ENCODE measurements at regions not wholly inside any gene's neighbourhood (a gene's known extent, or its start where the extent isn't known, plus 50 kb on each side); places are given as distances from the start of the nearest gene placed in this dataset.

DNA sequence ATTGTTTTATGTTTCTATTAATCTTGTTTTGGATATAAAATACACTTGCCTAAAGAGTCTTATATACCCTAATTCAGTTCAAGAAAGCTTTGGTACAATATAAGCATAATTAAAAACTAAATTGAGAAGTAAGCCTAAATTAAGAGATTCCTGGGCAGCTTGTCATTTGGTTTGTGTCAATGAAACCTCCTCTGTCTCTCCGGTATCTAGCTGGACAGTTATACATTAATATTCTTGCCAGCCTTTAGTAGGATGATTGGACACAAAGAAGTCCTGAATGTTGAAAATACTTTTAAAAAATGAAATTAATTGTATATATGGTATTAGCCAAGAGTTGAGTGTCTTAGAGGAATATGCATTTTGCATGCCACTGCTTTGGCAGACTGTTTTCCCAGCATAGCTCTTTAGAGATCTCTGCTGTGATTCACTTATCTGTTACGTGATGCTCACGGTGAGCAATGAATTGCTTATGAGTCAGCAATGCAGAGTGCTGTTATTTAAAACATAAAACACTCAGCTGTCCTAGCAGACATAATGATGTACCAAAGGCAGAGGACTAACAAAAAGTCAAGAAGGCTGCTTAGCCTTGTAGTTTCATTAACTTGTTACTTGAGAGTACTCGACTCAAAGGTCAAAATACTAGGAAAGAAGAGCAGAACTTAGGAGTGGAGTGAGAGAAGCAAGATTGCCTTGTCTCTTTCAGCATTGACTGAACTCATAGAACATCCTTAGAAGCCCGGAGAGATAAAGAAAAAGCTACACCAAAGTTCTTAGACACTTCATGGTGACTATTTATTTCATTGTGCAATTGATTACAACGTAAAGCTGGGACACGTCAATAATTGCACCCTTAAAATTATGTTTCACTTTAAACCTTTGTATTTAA is 1296.1 kb upstream of the PCDH7 start:
- DNase-seq, result no peak

DNA sequence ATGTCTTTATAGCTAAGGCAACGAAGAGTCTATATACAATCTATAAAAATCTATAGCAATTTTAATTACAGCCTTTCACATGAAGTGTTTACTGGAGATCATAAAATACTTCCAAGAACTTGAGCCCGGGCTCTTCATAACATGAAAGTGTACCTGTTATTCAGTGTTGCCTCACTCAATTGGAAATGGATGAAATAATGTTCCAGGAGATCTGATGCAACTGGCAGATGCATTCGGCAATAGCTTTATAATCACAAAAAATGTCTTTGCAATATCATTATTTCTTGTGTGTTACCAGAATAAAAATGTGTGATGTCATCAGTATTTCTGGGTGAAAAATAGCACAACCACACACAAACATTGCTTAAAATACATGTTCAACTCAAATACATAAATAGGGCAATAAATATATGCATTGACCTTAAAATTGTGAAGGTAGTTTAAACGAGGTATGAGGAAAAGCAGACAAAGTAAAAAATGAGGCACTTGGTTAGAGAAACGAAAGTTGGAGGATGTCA is 1266.8 kb upstream of the PCDH7 start:
- DNase-seq, result no peak

DNA sequence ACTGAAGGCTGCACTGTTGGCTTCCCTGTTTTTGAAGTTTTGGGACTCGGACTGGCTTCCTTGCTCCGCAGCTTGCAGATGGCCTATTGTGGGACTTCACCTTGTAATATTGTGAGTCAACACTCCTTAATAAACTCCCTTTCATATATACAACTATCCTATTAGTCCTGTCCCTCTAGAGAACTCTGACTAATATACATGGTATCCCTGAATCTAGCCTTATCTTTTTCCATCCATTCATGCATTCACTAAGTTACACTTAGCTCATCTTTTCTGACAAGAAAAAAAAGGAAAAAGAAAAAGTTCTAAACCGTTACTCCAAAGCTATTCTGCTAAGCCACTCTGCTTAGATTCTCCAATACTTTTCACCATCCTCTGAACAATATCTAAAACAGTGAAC is 1260.2 kb upstream of the PCDH7 start:
- DNase-seq, result no peak

DNA sequence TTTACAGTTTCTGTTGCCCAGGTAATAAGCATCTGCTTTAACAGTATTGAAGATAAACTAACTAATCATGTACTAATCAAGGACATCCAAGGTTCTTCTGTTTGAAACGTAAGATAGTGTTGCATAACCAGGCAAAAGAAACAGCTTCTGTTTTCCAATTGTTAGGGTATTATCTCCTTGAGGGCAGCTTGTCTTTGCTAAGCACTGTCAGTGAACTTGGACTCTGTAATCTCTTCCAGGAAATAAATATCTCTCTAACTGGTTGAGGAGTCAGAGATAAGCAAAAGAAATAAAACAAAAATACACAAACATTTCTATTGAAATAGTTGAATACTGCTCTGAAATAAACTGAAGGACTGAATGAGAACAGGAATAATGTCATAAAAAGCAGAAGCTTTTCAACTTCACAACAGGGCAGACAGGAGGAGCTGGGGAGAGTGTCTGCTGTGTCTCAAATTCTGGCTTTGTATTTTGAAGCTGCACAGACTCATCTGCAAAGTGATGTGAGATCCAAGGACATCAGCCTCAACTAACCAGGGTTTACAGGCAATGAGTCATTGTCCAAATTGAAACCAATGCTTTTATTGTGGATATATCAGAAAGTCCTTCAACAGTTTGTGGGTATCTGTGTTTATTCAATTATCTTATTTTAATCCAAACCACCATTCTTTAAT is 1253.0 kb upstream of the PCDH7 start:
- no peak for DNase-seq
